ENCODE measurements at regions not wholly inside any gene's neighbourhood (a gene's known extent, or its start where the extent isn't known, plus 50 kb on each side); places are given as distances from the start of the nearest gene placed in this dataset.
"Not testable (repeated sequence)": the region's sequence is repeated elsewhere in the genome, so short reads cannot be mapped to it uniquely, and the experiment has no call there.

DNA sequence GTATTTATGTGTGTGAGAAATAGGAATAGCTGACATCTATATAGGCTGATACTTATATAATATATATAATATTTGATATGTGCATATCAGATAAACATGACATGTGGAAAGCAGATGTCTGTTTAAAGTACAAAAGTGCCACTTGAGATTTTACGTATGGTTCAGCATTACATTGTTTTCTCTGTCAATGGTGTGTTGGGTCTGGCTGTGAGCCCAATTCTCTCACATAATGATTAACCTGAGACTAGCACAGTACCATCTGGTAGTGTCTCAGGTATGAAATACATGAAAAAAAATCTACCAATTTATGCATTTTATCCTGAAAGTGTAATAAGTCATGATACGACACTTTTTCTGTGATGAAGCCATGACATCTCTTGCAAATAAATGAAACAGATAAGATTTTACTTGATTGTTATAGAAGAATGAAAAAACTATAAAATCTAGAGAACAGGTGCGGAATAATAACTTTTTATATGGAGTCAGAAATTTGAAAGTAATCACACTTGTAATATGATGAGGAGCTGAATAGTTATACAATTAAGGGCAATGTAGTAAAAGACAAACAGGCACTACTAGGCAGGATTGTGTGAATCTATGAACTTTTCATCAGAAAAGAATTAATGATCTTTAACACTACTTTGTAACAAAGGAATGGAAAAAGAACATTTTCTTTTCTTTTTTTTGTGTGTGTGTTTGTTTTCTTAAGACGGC lies 1405.0 kb downstream of the OLFM4 start:
- Histone ChIP-seq H3K36me3 (ENCODE audit: insufficient read depth, low read length, poor library complexity, severe bottlenecking) (no peaks in the 10 kb centered on the region), H3K9me3 (ENCODE audit: low read depth, low read length, poor library complexity, severe bottlenecking) (no peaks in the 10 kb centered on the region), H3K4me1 (ENCODE audit: insufficient read depth, low read length, poor library complexity, severe bottlenecking) (no peaks in the 10 kb centered on the region), H3K27ac (ENCODE audit: low read depth, low read length, poor library complexity, severe bottlenecking) (no peak overlapping the region), H3K27me3 (replicated peaks; ENCODE audit: insufficient read depth, low read depth, low read length, poor library complexity) (no peaks in the 10 kb centered on the region), H3K4me3 (ENCODE audit: low read depth, low read length, poor library complexity, severe bottlenecking) (no peak overlapping the region)
- intact Hi-C loops (cut with micrococcal nuclease; ENCODE audit: unreplicated experiment), result no loop called here
- ChIA-PET POLR2A (ENCODE audit: low non-redundant PET) (no interaction called here), CTCF (no interaction called here)
- no peak for DNase-seq (ENCODE audit: low spot score)
- BruUV-seq (replicated peaks), result no TSS peak
- TF ChIP-seq, protein P1, sequence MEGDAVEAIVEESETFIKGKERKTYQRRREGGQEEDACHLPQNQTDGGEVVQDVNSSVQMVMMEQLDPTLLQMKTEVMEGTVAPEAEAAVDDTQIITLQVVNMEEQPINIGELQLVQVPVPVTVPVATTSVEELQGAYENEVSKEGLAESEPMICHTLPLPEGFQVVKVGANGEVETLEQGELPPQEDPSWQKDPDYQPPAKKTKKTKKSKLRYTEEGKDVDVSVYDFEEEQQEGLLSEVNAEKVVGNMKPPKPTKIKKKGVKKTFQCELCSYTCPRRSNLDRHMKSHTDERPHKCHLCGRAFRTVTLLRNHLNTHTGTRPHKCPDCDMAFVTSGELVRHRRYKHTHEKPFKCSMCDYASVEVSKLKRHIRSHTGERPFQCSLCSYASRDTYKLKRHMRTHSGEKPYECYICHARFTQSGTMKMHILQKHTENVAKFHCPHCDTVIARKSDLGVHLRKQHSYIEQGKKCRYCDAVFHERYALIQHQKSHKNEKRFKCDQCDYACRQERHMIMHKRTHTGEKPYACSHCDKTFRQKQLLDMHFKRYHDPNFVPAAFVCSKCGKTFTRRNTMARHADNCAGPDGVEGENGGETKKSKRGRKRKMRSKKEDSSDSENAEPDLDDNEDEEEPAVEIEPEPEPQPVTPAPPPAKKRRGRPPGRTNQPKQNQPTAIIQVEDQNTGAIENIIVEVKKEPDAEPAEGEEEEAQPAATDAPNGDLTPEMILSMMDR (conservative IDR thresholded peaks at IDR 0.05; ENCODE audit: low read depth, low read length), result no peak
- no peak for TF ChIP-seq EZH2 (IDR thresholded peaks at IDR 0.05; ENCODE audit: borderline replicate concordance, low read depth, low read length, poor library complexity, severe bottlenecking)

GRCh38 chr13:54440853-54441400 lies 1412.3 kb downstream of the OLFM4 start:
- H3K4me1 ChIP-seq (ENCODE audit: insufficient read depth, low read length, poor library complexity, severe bottlenecking); CTCF ChIA-PET; H3K36me3 ChIP-seq (ENCODE audit: insufficient read depth, low read length, poor library complexity, severe bottlenecking); H3K27ac ChIP-seq (ENCODE audit: low read depth, low read length, poor library complexity, severe bottlenecking); H3K9me3 ChIP-seq (ENCODE audit: low read depth, low read length, poor library complexity, severe bottlenecking); intact Hi-C loops (cut with micrococcal nuclease; ENCODE audit: unreplicated experiment); H3K27me3 ChIP-seq (replicated peaks; ENCODE audit: insufficient read depth, low read depth, low read length, poor library complexity); POLR2A ChIA-PET (ENCODE audit: low non-redundant PET); DNase-seq (ENCODE audit: low spot score); BruUV-seq (replicated peaks); H3K4me3 ChIP-seq (ENCODE audit: low read depth, low read length, poor library complexity, severe bottlenecking): not testable (repeated sequence)

DNA sequence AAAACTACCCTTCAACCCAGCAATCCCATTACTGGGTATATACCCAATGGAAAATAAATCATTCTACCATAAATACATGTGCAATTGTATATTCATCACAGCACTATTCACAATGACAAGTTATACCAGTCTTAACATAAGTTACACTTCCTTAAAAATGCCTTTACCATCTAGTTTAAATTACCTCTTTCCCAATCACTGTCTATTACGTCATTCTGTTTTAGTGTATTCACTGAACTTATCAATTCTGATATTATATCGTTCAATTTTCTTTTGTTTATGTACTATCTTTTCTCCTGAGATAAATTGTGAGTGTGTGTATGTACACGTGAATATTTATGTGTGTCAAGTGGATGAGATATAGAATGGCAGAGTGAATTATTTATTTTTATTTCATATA lies 1416.8 kb downstream of the OLFM4 start:
- H3K4me3 ChIP-seq (ENCODE audit: low read depth, low read length, poor library complexity, severe bottlenecking), result no peak overlapping the region
- H3K27ac ChIP-seq (ENCODE audit: low read depth, low read length, poor library complexity, severe bottlenecking), result no peak overlapping the region
- POLR2A ChIA-PET (ENCODE audit: low non-redundant PET), result no interaction called here
- CTCF ChIA-PET, result no interaction called here
- intact Hi-C loops (cut with micrococcal nuclease; ENCODE audit: unreplicated experiment), result no loop called here
- TF ChIP-seq, protein P1 (conservative IDR thresholded peaks at IDR 0.05; ENCODE audit: low read depth, low read length), result no peak
- no peak for TF ChIP-seq EZH2 (IDR thresholded peaks at IDR 0.05; ENCODE audit: borderline replicate concordance, low read depth, low read length, poor library complexity, severe bottlenecking)
- DNase-seq (ENCODE audit: low spot score), result no peak
- no peaks in the 10 kb centered on the region for H3K9me3 ChIP-seq (ENCODE audit: low read depth, low read length, poor library complexity, severe bottlenecking)
- BruUV-seq (replicated peaks), result no TSS peak
- no peaks in the 10 kb centered on the region for H3K36me3 ChIP-seq (ENCODE audit: insufficient read depth, low read length, poor library complexity, severe bottlenecking)
- no peaks in the 10 kb centered on the region for H3K27me3 ChIP-seq (replicated peaks; ENCODE audit: insufficient read depth, low read depth, low read length, poor library complexity)
- no peaks in the 10 kb centered on the region for H3K4me1 ChIP-seq (ENCODE audit: insufficient read depth, low read length, poor library complexity, severe bottlenecking)

DNA sequence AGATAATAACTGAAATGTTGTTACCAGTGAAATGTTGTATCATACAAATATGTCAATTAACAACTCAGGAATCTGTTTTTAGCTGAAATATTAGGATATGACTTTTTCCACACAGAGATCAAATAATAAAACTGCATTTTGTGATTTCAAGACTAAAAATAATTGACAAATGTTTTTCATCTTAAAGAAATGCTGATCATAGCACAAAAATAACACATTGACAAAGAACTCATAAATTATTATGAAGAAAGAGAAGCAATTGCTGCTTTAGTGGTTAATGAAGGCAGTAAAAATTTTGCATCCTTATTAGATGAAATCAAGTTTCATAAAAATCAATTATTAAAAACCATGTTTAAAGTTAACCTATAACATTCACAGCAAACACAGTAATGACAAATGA lies 1417.3 kb downstream of the OLFM4 start:
- H3K4me3 ChIP-seq (ENCODE audit: low read depth, low read length, poor library complexity, severe bottlenecking), result no peak overlapping the region
- H3K9me3 ChIP-seq (ENCODE audit: low read depth, low read length, poor library complexity, severe bottlenecking), result no peaks in the 10 kb centered on the region
- no peak overlapping the region for H3K27ac ChIP-seq (ENCODE audit: low read depth, low read length, poor library complexity, severe bottlenecking)
- no peaks in the 10 kb centered on the region for H3K4me1 ChIP-seq (ENCODE audit: insufficient read depth, low read length, poor library complexity, severe bottlenecking)
- H3K36me3 ChIP-seq (ENCODE audit: insufficient read depth, low read length, poor library complexity, severe bottlenecking), result no peaks in the 10 kb centered on the region
- no TSS peak for BruUV-seq (replicated peaks)
- ChIA-PET POLR2A (ENCODE audit: low non-redundant PET) (no interaction called here), CTCF (no interaction called here)
- TF ChIP-seq, protein P1 (conservative IDR thresholded peaks at IDR 0.05; ENCODE audit: low read depth, low read length), result no peak
- no peak for TF ChIP-seq EZH2 (IDR thresholded peaks at IDR 0.05; ENCODE audit: borderline replicate concordance, low read depth, low read length, poor library complexity, severe bottlenecking)
- no peak for DNase-seq (ENCODE audit: low spot score)
- intact Hi-C loops (cut with micrococcal nuclease; ENCODE audit: unreplicated experiment), result no loop called here
- no peaks in the 10 kb centered on the region for H3K27me3 ChIP-seq (replicated peaks; ENCODE audit: insufficient read depth, low read depth, low read length, poor library complexity)
